Head of caudate nucleus (tissue), 42 donors: ENCODE measurements at regions not wholly inside any gene's neighbourhood (a gene's known extent, or its start where the extent isn't known, plus 50 kb on each side); places are given as distances from the start of the nearest gene placed in this dataset.
"Not testable (repeated sequence)": the region's sequence is repeated elsewhere in the genome, so short reads cannot be mapped to it uniquely, and the experiment has no call there.

ENCODE experiments used
- DNase-seq, 42 donors: peaks; one replicate each; pipeline versions ENCODE4 v3.0.0 to v3.0.0-alpha.2; 2020 to 2021; ENCODE audit warnings: mixed read lengths in 7 of 42
- intact Hi-C: fragments of 100-400 bp; cut with DNase I; formaldehyde crosslinking; loops from one replicate; pipeline ENCODE4 v1.15.0; 2022

GRCh38 chr7:153590571-153590970 lies 461.6 kb upstream of the DPP6 start:
- intact Hi-C loops, result no loop called here
- no peak for DNase-seq

GRCh38 chr7:153607354-153607753 lies 444.8 kb upstream of the DPP6 start:
- intact Hi-C loops, result no loop called here

GRCh38 chr7:153616711-153617325 lies 435.4 kb upstream of the DPP6 start:
- DNase-seq, result no peak

More at GRCh38 chr7:153607354-153607753, 444.8 kb upstream of the DPP6 start:
- DNase-seq, result no peak

DNA sequence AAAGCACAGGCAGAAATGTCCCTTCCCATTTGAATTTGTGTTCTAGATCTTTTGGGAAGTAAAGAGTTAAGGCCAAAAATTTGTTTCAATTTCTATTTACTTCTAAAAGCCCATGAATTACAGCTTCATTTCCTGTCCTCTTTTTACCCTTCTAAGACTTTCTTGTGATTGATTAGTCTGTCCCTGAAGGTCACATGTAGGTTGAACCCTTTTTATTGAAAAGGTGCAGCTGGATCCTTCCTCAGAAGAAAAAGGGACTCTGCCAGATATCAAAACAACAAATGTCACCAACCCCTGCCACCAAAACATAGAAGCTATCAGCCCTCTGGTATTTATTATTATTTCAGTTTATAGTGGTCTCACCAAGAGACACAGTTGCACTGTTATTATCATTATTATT lies 424.9 kb upstream of the DPP6 start:
- DNase-seq, result no peak
- intact Hi-C loops, result no loop called here

More at GRCh38 chr7:153616711-153617325, 435.4 kb upstream of the DPP6 start:
- intact Hi-C loops, result no loop called here

DNA sequence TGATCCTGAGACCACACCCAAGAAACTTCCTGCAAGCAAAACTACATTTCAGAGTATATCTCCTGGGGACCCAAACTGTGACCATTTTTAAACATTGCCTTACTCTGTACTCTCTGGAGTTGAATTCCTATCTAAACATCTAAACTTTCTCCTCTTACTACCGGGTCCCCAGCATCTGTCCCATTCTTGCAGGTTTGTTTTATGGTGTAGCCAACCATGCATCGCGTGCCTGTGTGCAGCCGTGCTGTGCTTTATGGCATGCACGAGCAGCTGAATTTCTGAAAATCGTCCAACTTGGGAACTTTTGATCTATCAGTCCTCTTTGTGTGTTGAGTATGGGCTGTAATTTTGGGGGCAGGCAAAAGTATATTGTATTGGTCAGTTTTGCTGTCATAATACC lies 423.8 kb upstream of the DPP6 start:
- no peak for DNase-seq
- intact Hi-C loops, result no loop called here

- intact Hi-C loops, result no loop called here
- no peak for DNase-seq
Observed at GRCh38 chr7:153628825-153629224, 423.4 kb upstream of the DPP6 start.

DNA sequence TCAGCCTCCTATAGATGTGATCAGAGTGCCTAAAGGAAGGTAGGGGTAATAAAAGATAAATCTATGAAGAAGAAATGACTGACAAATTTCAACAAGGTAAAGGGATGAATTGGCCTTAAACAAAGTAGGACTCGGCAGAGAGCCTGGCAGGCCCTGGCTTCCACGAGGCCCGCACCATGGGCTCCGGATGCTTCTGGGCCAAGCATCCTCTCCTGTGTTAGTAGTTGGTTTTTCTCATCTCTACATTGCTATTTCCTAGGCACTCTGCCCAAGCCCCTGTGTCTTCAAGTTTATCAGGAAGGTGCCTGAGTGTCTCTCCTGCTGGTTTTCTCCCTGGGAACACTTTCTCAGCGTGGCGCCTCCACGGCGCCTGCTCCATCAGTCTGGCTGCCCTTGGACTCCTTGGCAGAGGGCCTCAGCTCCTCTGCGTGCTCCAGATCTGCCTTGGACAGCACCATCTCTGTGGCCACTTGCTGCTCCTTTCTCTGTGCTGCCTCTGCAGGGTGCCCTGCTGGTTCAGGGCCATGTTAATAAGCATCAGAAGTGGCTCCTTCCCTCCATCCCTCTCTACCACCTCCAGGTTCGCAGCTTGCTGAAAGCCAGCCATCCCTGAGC lies 413.3 kb upstream of the DPP6 start:
- peak in 2 of 42 donors; percentile 8 to 23 for DNase-seq
- intact Hi-C loops, result no loop called here

DNA sequence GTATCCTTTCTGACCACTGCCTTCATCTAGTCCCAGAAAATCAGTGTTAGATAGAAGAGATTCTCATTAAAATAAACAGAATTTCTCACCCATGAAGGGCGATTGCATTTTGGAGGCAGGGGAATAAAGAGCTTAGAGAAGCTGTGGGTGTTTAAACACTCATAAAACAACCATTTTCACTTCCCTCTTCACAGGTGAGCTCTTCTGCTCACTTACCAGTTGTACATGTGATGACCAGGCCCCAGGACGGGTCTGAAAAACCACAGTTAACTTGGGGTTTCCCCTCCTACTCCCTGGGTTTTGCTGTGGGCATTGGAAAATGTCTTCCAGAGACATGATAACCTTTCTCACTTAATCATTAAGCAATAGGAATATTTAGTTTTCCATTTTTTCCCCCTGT lies 411.6 kb upstream of the DPP6 start:
- intact Hi-C loops, result no loop called here
- DNase-seq, result no peak

DNA sequence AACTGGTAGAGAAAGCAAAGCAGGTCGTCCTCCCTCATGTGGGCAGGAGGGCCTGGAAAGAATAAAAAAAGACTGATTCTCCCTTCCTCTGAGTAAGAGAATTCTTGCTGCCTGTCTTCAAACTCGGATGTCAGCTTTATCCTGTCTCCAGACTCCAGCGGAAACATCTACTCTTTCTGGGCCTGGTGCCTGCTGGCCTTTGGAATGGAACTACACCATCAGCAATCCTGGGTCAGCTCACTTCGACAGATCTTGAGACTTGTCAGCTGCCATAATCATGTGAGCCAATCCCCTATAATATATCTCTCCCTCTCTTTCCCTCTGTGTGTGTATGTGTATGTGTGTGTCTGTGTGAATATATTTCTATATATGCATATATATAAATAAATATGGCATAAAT lies 411.0 kb upstream of the DPP6 start:
- intact Hi-C loops, result no loop called here
- no peak for DNase-seq

- no peak for DNase-seq
- intact Hi-C loops, result no loop called here
Observed at GRCh38 chr7:153642989-153643388, 409.2 kb upstream of the DPP6 start.

- intact Hi-C loops, result no loop called here
- DNase-seq, result no peak
Observed at GRCh38 chr7:153657182-153657800, 394.9 kb upstream of the DPP6 start.

- intact Hi-C loops, result no loop called here
- DNase-seq, result peak in 3 of 42 donors; percentile 13 to 59 (median 19)
Observed at GRCh38 chr7:153675131-153675530, 377.1 kb upstream of the DPP6 start.

- no peak for DNase-seq
- intact Hi-C loops, result no loop called here
Observed at GRCh38 chr7:153682628-153683027, 369.6 kb upstream of the DPP6 start.

DNA sequence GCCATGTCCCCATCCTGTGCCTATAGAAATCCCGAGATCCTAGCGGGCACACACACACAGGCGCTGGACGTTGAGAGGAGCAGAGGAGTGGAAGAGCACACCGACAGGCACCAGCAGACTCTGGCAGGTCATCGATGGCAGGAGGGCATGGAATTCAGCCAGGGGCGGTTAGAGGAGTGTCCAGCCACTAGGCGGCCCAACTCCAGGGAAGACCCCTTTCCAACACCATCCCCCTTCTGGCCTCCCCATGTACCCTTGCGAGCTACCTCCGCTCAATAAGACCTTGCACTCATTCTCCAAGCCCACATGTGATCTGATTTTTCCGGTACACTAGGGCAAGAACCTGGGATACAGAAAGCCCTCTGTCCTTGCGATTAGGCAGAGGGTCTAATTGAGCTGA lies 356.0 kb upstream of the DPP6 start:
- intact Hi-C loops, result no loop called here

DNA sequence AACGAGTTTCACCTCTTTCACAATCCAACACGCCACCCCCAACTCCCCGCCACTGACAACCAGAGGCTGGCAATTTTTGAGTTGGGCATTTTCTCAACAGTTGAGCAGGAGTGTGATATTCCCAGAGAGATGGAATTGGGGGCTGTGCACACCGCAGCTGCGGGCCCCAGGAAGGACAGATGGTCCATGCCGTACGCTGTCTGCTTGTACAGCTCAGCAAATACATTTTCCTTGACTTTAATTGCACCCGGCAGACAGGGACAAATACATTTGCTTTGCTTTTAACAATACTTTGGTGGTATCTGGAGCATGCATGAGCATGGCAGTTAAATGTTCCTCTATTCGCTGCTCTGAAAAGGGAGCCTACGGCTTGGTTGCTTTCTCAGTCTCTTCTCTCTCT lies 354.2 kb upstream of the DPP6 start:
- DNase-seq, result no peak
- intact Hi-C loops, result no loop called here

More for the DNA sequence above, 356.0 kb upstream of the DPP6 start:
- DNase-seq, result no peak

DNA sequence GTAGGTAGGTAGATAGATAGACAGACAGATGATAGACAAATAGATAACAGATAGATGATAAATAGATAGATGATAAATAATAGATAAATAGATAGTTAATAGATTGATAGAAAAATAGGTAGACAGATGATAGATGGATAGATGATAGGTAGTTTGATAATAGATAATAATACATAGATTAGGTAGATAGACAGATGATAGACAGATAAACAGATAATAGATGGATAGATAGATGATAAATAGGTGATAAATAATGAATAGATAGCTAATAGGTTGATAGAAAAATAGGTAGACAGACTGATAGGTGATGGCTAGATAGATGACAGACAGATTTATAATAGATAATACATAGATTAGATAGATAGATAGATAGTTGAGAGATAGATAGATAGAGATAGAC lies 350.5 kb upstream of the DPP6 start:
- intact Hi-C loops, result no loop called here
- DNase-seq, result no peak

DNA sequence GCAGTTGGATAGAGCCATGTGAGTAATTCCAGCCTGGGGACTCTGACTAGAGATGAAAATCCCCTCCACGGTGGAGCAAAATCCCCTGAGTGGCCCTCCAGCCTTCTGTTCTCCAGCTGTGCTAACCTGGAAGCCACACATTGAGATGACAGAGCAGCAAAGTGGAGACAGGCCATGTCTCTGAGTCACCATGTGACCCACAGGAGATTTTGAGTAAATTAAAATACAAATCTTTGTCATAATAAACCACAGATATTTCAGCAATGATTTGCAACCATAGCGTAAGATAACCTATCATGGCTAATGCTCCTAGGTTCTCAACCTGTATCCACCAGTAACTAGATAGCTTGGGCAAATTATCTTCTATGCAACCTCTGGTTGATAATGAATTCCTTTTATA lies 328.3 kb upstream of the DPP6 start:
- intact Hi-C loops, DNase-seq: not testable (repeated sequence)

DNA sequence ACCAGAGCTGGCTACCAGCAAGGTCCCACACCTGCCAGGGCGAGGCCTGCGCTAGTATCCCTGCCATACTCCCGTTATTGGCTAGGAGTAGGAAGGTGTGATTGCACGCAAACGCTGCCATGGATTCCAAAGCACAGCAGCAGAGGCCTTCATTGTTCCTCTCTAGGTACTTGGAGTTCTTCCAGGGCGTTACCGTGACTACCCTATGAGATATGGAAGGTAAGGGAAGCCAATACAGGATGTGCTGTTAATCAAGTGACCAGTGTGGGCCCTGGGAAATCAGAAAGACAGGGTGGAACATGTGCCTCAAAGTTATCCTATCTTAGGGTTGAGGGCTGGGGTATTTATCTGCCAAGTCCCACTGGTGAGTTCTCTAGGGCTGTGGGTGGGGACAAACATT lies 320.7 kb upstream of the DPP6 start:
- intact Hi-C loops, result not testable (repeated sequence)

DNA sequence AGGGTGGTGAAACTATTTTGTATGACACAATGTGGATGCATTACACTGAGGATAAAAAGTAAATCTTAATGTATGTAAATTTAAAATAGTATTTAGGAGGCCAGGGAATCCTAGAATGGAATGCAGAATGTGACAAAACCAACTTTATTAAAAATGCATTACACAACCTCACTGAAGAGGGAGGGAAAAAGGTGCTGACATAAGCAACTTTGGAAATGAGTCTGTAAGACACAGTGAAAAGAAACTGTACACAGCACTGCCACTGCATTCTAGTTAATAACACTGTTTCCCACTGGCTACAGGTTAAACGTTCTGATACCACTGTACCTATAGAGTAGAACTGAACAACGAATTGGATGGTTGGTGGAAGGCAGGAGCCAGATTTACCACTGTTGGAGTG lies 308.8 kb upstream of the DPP6 start:
- intact Hi-C loops, DNase-seq: not testable (repeated sequence)

More for the DNA sequence above, 320.7 kb upstream of the DPP6 start:
- DNase-seq, result not testable (repeated sequence)

DNA sequence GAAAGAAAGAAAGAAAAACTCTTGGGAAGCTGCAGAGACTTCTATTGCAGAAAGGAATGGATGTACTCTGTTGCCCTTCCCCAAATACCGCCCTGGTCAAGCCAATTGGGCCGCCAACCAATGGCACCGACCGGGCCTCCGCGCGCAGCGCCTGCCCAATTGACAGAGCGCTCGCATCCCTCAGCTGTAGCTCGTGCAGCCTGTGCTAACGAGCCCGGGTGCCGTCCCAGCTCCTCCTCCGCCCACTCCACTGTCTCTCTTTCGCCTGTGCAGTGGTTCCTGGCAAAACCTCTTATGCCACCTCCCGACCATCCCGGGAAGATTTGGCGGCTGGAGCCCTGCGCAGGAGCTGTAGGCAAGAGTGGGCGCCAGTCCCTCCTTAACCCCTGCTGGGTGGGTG lies 304.2 kb upstream of the DPP6 start:
- intact Hi-C loops, result not testable (repeated sequence)
- DNase-seq, result peak in 34 of 42 donors; percentile 1 to 48 (median 16)

GRCh38 chr7:153748885-153749284 lies 303.3 kb upstream of the DPP6 start:
- DNase-seq, intact Hi-C loops: not testable (repeated sequence)
